ENCODE measurements at regions not wholly inside any gene's neighbourhood (a gene's known extent, or its start where the extent isn't known, plus 50 kb on each side); places are given as distances from the start of the nearest gene placed in this dataset.

DNA sequence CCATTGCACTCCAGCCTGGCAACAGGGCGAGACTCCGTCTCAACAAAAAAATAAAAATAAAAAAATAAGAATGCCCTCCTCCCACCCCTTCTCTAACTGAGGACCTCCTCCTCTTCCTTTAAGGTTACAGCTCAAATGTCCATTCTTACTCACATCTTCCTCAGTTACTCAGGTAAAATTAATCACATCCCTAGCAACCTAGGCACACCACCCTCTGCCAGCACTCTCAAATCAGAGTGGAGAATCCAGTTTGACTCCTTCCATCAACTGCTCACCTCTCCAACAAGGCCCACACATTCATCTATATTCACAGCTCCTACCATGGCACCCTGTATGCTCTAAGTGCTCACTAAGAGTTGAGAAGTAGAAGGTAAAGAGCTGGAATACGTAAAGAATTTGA is 254.3 kb downstream of the ZEB2 start:
- peak overlapping the region; percentile 72 for H3K27ac Mint-ChIP-seq
- no peak overlapping the region for H3K4me3 Mint-ChIP-seq
- peaks cover 28% of the 10 kb centered on the region for H3K36me3 Mint-ChIP-seq
- H3K9me3 Mint-ChIP-seq = peaks cover 3% of the 10 kb centered on the region
- H3K4me1 Mint-ChIP-seq = peaks cover 51% of the 10 kb centered on the region
- no peaks in the 10 kb centered on the region for H3K27me3 Mint-ChIP-seq
- DNase-seq = no peak

DNA sequence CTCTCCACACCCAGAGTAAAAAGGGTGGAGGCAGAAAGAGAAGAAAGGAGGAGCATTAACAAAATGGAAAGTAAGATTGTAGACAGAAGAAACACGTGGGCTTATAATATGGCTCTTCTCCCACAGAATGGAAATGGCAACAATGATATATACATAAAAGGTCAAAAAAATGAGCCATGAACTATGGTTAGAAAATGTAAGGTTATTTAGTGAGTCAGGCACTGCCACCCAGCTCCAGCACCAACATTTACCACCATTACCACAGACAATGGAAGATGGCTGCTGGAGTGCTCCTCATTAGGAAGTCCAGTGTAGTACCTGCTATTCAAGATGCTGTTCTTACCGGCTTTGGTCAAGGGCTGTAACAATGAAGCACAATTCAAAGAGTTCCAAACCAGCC is 258.0 kb downstream of the ZEB2 start:
- no peaks in the 10 kb centered on the region for H3K27me3 Mint-ChIP-seq
- peaks cover 48% of the 10 kb centered on the region for H3K4me1 Mint-ChIP-seq
- H3K36me3 Mint-ChIP-seq = peaks cover 39% of the 10 kb centered on the region
- peaks cover 16% of the 10 kb centered on the region for H3K9me3 Mint-ChIP-seq
- no peak overlapping the region for H3K4me3 Mint-ChIP-seq
- H3K27ac Mint-ChIP-seq = peak overlapping the region; percentile 77
- peak; percentile 22 for DNase-seq

DNA sequence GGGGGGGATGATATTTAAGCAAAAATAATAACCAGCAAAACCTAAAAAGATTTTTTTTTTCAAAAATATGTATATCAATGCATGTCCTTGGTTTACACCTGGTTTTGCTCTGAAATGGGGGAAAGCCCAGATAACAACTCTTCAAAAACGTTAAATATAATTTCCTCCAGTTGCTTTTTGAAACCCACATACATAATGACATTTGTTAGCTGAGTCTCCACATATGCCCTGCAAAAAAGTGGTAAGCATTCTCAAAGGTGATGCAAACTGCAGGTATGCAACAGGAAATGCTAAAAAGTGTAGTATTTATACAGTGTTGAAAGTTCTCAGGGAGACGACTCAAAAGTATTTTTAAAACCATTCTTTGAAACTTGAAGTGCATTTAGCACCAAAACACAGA is 258.6 kb downstream of the ZEB2 start:
- H3K27me3 Mint-ChIP-seq = no peaks in the 10 kb centered on the region
- H3K4me3 Mint-ChIP-seq = peak overlapping the region; percentile 34
- peak overlapping the region; percentile 87 for H3K27ac Mint-ChIP-seq
- H3K36me3 Mint-ChIP-seq = peaks cover 43% of the 10 kb centered on the region
- H3K9me3 Mint-ChIP-seq = peaks cover 18% of the 10 kb centered on the region
- H3K4me1 Mint-ChIP-seq = peaks cover 46% of the 10 kb centered on the region
- no peak for DNase-seq

DNA sequence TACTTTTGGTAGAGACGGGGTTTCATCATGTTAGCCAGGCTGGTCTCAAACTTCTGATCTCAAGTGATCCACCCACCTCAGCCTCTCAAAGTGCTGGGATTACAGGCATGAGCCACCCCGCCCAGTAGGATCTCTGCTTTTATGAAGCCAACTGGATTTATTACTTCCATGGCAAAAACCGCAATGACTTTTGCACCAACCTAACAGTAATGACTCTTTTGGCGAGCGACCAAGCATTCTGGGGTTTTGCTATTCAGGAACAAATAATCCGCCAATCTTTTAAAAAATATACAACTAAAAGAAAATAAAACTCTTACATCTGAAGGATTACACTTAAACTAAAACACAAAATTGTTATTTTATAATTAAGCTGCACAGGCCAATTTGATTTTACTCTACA is 260.6 kb downstream of the ZEB2 start:
- DNase-seq = no peak
- H3K4me3 Mint-ChIP-seq = no peak overlapping the region
- peaks cover 40% of the 10 kb centered on the region for H3K4me1 Mint-ChIP-seq
- H3K9me3 Mint-ChIP-seq = peaks cover 29% of the 10 kb centered on the region
- H3K27me3 Mint-ChIP-seq = no peaks in the 10 kb centered on the region
- no peak overlapping the region for H3K27ac Mint-ChIP-seq
- H3K36me3 Mint-ChIP-seq = peaks cover 49% of the 10 kb centered on the region

GRCh38 chr2:144258154-144258553 is 261.8 kb downstream of the ZEB2 start:
- peak overlapping the region; percentile 81 for H3K27ac Mint-ChIP-seq
- H3K36me3 Mint-ChIP-seq = peaks cover 56% of the 10 kb centered on the region

DNA sequence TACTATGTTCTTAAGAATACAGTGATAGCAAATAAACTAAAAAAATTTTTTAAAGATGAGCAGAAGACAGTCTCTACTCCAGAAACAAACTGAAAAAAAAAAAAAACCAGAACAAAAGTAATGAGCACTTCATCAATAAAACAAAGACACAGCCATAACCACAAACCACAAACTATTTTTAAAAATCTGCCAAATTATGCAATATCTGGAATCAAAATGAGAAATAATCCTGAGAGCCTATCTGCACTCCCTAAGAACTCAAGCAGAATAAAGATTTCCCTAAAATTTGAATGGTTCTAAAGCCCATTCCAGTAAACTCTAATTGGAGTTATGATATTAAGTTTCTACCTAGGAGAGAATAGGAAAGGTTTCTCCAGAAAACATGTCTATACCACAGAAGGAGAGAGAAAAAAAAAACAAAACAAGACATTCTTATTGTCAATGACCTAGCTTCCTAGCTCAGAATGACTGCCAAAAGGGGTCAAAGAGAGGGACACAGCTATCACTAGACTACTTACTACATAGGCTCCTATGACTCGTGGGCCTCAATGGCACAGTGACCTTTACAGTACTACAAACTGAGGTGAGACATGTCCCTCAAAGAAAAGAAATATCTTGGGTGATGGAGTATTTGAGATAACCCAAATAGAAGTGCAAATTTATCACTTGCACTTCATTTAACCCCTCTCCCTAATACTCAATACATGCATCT is 262.8 kb downstream of the ZEB2 start:
- Mint-ChIP-seq H3K27ac (peak overlapping the region; percentile 81), H3K4me3 (no peak overlapping the region), H3K9me3 (peaks cover 41% of the 10 kb centered on the region), H3K4me1 (peaks cover 34% of the 10 kb centered on the region), H3K27me3 (no peaks in the 10 kb centered on the region), H3K36me3 (peaks cover 63% of the 10 kb centered on the region)
- DNase-seq = no peak

More at GRCh38 chr2:144258154-144258553, 261.8 kb downstream of the ZEB2 start:
- Mint-ChIP-seq H3K9me3 (peaks cover 33% of the 10 kb centered on the region), H3K4me3 (no peak overlapping the region), H3K27me3 (no peaks in the 10 kb centered on the region), H3K4me1 (peaks cover 35% of the 10 kb centered on the region)
- DNase-seq = no peak

- Mint-ChIP-seq H3K27me3 (no peaks in the 10 kb centered on the region), H3K9me3 (peaks cover 41% of the 10 kb centered on the region), H3K27ac (no peak overlapping the region), H3K4me1 (peaks cover 16% of the 10 kb centered on the region), H3K4me3 (no peak overlapping the region), H3K36me3 (peaks cover 64% of the 10 kb centered on the region)
- DNase-seq = no peak
Measured at GRCh38 chr2:144254342-144255235, 265.3 kb downstream of the ZEB2 start.

GRCh38 chr2:144253743-144254142 is 266.2 kb downstream of the ZEB2 start:
- Mint-ChIP-seq H3K4me3 (no peak overlapping the region), H3K27ac (no peak overlapping the region), H3K4me1 (peaks cover 20% of the 10 kb centered on the region), H3K9me3 (peaks cover 41% of the 10 kb centered on the region), H3K36me3 (peaks cover 60% of the 10 kb centered on the region), H3K27me3 (no peaks in the 10 kb centered on the region)
- DNase-seq = no peak

DNA sequence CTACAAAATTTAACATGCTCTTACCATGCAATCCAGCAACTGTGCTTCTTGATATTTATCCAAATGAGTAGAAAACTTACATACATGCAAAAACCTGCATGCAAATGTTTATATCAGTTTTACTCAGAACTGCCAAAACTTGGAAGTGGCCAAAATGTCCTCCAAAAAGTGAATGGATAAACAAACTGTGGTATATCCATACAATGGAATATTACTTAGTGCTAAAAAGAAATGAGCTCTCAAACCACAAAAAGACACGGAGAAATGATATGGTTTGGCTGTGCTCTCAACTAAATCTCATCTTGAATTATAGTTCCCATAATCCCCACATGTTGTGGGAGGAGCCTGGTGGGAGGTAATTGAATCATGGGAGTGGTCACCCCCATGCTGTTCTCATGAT is 267.2 kb downstream of the ZEB2 start:
- Mint-ChIP-seq H3K4me3 (no peak overlapping the region), H3K27me3 (no peaks in the 10 kb centered on the region), H3K4me1 (peaks cover 23% of the 10 kb centered on the region), H3K27ac (no peak overlapping the region), H3K36me3 (peaks cover 49% of the 10 kb centered on the region), H3K9me3 (peaks cover 33% of the 10 kb centered on the region)
- no peak for DNase-seq

GRCh38 chr2:144249035-144249637 is 270.8 kb downstream of the ZEB2 start:
- DNase-seq = no peak
- Mint-ChIP-seq H3K4me1 (peaks cover 9% of the 10 kb centered on the region), H3K4me3 (no peak overlapping the region), H3K27me3 (no peaks in the 10 kb centered on the region), H3K9me3 (peaks cover 12% of the 10 kb centered on the region), H3K36me3 (peaks cover 29% of the 10 kb centered on the region), H3K27ac (no peak overlapping the region)

DNA sequence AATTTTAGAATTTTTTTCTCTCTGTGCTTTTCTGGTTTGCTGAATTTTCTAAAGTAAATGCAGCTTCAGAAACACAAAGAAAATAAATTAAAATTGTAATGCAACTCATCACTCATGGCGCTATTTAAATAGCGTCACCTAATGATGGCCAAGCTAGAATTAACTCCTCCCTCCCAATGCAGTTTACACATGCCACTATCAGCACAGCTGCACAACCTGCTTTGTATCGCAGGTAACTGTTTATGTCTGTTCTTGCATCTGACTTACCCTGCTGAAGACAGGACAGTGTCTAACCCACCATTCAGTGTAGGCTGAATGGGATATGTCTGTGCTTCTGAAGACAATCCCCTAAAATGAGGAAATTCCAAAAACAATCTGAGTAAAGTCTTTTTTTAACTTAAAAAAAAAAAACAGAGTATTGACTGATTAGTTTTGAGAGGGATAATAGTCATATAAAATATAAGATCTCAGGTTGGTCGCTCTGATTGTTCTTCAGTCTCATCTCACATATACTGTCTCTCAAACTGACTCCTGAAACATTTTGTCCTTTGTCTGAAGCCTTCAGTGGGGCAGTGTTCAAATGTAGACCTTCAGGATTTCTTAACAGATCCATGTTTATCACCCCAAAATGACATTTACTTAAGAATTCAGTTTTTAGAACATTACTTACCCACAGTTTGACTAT is 271.4 kb downstream of the ZEB2 start:
- Mint-ChIP-seq H3K27me3 (no peaks in the 10 kb centered on the region), H3K27ac (no peak overlapping the region), H3K9me3 (peaks cover 12% of the 10 kb centered on the region), H3K36me3 (peaks cover 24% of the 10 kb centered on the region), H3K4me1 (peaks cover 9% of the 10 kb centered on the region), H3K4me3 (no peak overlapping the region)
- no peak for DNase-seq

GRCh38 chr2:144244938-144245337 is 275.0 kb downstream of the ZEB2 start:
- peaks cover 12% of the 10 kb centered on the region for H3K36me3 Mint-ChIP-seq
- H3K27ac Mint-ChIP-seq = no peak overlapping the region
- no peaks in the 10 kb centered on the region for H3K9me3 Mint-ChIP-seq
- peaks cover 26% of the 10 kb centered on the region for H3K4me1 Mint-ChIP-seq
- H3K4me3 Mint-ChIP-seq = no peak overlapping the region
- no peaks in the 10 kb centered on the region for H3K27me3 Mint-ChIP-seq
- DNase-seq = no peak

- peaks cover 25% of the 10 kb centered on the region for H3K4me1 Mint-ChIP-seq
- no peak overlapping the region for H3K27ac Mint-ChIP-seq
- H3K4me3 Mint-ChIP-seq = no peak overlapping the region
- H3K36me3 Mint-ChIP-seq = peaks cover 18% of the 10 kb centered on the region
- H3K27me3 Mint-ChIP-seq = no peaks in the 10 kb centered on the region
- no peak for DNase-seq
- peaks cover 4% of the 10 kb centered on the region for H3K9me3 Mint-ChIP-seq
Measured at GRCh38 chr2:144242311-144242710, 277.6 kb downstream of the ZEB2 start.

DNA sequence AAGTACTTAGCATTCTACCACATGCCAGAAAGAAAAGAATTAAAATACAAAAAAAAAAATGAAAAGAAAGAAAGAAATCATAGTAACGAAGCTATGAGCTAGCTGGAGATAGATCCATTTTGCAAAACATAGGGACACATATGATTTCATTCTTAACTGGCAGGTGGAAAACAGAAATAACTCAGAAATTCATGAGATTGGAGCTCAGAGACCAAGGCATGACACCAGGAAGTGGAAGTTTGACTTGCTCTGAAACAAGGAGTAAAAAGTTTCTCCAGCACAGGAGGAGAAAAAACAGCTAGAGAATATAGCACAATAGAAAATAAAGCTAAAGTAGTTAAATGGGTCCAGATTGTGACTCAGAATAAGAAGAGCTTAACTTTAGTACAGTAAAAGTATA is 278.1 kb downstream of the ZEB2 start:
- Mint-ChIP-seq H3K36me3 (peaks cover 15% of the 10 kb centered on the region), H3K27me3 (no peaks in the 10 kb centered on the region), H3K4me3 (no peak overlapping the region), H3K4me1 (peaks cover 30% of the 10 kb centered on the region), H3K27ac (no peak overlapping the region), H3K9me3 (peaks cover 4% of the 10 kb centered on the region)
- DNase-seq = no peak
